GM19351 (cell line): ENCODE measurements at regions not wholly inside any gene's neighbourhood (a gene's known extent, or its start where the extent isn't known, plus 50 kb on each side); places are given as distances from the start of the nearest gene placed in this dataset.
"Not testable (repeated sequence)": the region's sequence is repeated elsewhere in the genome, so short reads cannot be mapped to it uniquely, and the experiment has no call there.

ENCODE experiments used
- ATAC-seq: cut with Tn5 transposase; IDR thresholded peaks from one replicate; pipeline ENCODE4 v1.9.1; 2021; ENCODE audit warnings: mild to moderate bottlenecking, moderate library complexity; ENCODE audit not compliant: unreplicated experiment

DNA sequence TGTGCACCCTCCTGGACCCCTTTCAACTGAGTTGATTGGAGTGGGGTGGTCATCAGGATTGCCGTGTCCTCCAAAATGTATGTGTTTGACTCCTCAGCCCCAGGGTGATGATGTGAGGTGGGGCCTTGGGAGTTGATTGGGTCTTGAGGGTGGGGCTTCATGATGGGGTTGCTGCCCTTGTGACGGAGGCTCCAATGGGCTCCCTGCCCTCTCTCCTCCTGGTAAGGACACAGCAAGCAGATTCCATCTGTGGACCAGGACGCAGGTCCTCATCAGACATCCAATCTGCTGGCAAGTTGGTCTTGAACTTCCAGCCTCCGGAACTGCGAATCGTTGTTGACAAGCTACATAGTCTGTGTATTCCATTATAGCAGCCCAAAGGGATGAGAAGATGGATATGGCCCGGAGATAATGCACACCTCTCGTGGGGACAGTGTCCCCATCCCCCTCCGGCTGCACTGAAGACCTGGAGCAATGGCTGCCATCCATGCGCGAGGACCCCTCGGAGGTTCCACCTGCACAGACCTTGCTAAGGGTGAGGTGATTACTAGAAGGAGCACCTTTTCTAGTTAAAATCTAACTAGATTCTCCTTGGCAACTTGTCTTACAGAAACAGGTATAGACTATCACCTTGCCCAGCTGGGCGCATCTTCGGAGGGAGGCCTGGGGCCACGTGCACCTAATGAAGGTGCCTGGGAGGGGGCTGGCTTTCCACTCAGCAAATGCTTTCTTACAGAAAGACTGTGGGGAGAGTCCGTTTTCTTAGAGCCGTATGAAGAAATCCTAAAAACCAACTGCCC, 75.7 kb upstream of the IRX4 start:
- ATAC-seq, result no peak

DNA sequence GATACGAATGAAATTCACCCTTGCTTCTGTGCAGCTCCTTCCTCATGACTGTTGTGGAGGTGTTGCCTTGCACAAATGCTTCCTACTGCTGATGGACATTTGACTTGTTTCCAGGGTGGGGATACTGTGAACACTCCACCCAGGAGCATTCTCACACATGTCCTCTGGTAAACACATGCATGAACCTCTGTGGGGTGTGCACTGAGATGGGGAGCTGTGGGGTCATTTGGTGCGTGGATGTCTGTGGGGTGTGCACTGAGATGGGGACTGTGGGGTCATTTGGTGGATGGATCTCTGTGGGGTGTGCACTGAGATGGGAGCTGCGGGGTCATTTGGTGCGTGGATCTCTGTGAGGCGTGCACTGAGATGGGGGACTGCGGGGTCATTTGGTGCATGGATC, 72.9 kb upstream of the IRX4 start:
- no peak for ATAC-seq

DNA sequence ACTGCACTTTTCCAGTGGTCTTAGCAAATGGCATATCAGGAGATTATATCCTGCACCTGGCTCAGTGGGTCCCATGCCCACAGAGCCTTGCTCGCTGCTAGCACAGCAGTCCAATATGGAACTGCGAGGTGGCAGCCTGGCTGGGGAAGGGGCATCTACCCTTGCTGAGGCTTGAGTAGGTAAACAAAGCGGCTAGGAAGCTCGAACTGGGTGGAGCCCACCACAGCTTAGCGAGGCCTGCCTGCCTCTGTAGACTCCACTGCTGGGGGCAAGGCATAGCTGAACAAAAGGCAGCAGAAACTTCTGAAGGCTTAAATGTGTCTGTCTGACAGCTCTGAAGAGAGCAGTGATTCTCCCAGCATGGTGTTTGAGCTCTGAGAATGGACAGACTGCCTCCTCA, 71.0 kb upstream of the IRX4 start:
- not testable (repeated sequence) for ATAC-seq

DNA sequence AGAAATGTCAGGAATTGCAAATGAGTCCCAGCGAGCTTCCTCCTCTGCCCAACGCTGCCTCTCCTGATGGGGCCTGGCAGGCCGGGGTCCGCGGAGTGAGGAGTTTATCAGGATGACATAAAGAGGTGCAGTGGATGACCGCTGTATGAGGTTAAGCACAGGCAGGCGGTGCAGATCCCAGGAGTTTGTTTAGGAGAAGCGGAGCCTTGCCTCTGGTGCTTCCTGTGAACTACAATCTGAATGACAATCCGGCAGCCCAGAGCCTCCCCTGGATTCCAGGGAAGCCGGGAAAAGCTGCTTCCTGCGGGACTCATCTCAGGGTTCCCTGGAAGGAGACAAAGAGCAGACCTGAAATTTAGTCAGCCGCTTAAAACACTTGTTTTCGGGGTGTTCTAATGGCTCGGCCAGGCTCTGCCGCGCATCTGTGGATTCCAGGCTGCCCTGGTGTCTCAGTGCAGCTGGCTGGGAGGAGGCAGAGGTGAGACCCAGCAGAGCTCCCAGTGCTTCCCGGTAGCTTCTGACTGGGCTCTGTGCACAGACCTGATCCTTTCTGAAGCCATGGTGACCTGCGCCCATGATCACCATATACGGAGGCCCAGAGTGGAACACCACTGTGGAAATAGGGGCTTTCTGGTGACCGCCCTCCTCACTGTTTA, 69.8 kb upstream of the IRX4 start:
- ATAC-seq, result no peak

DNA sequence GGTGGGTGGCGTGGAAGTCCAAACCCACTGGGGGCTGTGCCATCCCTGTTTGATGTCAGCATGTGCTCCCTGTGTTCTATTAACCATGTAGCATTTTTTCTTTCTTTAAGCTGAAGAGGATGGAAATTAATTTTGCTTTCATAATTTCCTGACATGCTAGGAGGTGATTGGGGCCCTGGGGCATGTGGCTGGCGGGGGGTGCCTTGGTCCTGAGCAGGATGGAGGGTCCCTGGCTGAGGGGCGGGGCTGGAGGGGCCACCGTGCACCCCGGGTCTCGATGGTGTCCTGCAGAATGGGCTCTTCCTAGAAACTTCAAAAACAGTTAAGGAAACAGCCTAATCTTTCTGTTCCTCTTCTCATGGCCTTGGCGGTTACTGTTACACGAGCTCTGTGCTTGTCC, 69.3 kb upstream of the IRX4 start:
- no peak for ATAC-seq

DNA sequence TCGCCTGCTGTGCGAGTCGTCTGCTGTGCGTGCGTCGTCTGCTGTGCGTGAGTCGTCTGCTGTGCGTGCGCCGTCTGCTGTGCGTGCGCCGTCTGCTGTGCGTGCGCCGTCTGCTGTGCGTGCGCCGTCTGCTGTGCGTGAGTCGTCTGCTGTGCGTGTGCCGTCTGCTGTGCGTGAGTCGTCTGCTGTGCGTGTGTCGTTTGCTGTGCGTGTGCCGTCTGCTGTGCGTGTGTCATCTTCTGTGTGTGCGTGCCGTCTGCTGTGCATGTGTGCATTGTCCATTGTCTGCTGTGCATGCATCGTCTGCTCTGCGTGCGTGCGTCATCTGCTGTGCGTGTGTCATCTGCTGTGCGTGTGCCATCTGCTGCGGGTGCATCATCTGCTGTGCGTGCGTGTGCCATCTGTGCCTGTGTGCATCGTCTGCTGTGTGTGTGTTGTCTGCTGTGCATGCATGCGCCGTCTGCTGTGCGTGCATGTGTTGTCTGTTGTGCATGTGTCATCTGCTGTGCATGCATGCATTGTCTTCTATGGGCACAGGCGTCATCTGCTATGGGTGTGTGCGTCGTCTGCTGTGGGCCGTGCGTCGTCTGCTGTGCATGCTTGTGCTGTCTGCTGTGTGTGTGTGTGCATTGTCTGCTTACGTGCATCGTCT, 68.6 kb upstream of the IRX4 start:
- ATAC-seq, result no peak

DNA sequence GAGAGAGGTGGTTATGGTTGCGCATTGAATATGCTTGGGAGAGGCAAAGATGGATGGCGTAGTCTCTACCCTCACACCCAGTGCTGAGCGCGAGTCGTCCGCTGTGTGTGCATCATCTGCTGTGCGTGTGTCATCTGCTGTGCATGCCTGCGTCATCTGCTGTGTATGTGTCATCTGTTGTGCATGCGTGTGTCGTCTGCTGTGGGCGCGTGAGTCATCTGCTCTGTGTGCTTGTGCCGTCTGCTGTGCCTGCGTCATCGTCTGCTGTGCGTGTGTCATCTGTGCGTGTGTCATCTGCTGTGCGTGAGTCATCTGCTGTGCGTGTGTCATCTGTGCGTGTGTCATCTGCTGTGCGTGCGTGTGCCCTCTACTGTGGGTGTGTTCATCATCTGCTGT, 68.0 kb upstream of the IRX4 start:
- no peak for ATAC-seq

DNA sequence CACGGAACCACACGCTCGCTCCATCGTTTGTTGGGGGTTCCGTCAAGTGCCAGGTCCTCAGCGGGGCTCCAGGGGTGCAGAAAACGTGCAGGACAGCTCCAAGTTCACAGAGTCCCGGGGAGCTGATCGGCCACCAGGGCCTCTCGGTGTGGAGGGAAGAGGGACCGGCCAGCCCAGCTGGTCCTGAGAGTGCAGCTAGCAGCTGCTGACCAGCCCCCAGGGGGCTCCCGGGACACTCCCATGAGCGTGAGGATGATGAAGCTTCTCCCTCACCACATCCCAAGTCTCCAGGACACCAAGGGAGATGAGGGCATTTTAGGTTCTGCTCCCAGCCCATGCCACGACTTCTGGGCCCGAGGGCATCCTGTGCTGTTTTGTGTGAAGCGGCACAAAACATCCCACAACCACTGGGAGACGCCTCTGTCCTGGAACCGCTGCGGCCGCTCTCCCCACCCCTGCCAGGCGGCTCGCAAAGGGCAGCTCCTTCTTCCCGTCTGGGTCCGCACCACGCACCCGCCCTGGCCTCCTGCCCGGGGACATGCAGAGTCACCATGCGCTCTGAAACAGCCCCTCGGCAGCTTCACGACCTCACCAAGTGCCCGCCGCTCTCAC, 67.5 kb upstream of the IRX4 start:
- ATAC-seq, result no peak

DNA sequence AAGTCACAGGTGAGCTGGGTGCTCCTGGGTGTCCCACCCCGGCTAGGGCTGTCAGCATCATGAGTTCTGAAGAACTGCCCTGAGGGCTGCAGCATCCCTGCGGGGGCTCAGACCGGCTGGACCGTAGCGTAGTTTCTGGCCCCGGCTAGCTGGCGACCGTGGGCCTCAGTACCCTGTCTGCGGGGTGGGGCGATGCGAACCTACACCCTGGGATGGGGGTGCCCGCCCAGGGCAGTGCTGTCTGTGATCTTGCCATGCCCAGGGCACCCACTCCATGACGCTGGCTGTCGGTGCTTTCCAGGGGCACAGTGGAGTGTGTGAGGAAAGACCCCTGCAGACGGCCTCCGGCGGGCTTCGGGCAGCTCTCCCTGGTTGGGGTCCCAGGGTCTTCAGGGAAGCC, 66.5 kb upstream of the IRX4 start:
- ATAC-seq, result no peak

DNA sequence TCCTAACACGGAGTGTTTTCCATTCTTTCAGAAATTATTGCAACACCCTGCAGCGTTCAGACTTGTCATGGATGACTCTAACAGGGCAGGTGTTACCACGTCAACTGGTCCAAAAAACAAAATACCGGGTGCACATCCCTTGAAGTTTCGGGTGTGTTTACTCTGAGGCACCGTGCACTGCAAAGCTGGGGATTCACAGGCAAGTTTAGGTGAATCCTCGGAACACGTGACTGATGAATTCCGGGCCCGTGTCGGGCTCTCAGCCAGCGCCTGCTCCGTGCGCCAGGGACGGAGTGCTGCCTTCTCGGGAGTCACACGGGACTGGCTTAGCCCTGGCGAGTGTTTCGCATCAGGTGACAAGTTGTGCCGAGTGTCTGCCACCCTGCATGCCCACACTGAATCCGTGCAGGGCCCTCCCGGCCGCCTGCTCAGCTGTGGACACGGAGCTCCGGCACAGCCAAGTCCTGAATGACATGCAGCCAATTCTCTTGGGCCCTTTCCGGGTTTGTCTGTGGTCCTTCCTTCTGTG, 66.0 kb upstream of the IRX4 start:
- ATAC-seq, result no peak

DNA sequence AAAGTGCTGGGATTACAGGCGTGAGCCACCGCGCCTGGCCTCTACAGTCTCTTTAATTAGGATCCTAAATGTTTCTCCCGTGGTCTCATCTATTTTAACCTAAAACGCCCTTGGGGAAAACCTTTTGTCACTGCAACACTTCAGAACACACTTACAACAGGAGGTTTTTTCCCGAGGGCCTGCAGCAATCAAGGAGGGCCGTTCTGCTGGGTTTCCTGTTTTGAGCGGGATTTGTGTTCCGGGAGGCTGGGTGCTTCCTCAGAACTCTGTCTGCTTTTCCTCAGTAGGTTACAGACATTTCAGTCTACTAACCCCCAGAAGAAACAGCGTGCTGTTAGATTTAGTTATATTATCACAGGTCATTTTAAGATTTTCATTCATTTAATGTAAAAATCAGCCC, 65.4 kb upstream of the IRX4 start:
- no peak for ATAC-seq

DNA sequence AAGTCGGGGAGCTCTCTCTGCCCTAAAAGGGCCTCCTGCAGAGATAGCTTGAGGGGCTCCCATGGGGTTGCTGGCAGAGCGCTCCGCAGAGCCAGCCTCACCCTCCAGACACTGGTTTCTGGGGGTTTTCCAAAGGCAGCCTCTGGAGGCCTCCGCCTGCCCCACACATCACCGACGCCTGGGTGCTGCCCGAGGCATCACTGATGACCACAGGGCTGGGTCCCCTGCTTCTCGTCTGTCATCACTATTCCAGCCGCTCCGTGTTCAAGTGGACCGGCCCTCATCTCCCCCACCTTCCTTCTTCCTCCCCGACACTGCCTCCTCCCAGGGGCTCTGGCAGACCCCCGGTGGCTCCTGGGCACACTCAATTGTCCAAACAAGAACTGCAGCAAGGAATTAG, 64.1 kb upstream of the IRX4 start:
- ATAC-seq, result no peak

DNA sequence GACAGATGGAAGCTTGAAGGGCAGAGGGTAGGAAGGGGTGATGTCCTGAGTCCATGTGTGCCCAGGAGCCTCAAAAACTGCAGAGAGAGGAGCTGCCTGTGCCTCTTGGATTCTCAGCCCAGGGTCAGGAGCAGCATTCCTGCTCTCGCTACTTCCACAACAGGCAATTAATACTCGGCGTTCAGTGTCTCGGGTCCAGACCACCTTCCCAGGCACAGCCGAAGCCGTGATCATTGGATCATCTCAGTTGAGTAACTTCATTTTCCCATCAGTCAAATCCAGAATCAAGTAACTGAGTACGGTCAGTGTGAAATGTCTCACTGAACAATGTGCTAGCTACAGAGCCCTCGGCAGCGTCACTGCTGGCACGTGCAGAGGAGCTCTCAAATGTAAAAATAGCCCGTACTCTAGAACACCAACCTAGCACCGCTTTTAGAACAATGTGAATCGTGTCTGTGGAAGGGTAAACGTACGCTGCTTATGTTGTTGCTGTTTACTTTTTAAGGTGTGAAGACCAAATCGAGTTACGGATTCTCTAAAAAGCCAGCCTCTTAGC, 63.5 kb upstream of the IRX4 start:
- ATAC-seq, result no peak

DNA sequence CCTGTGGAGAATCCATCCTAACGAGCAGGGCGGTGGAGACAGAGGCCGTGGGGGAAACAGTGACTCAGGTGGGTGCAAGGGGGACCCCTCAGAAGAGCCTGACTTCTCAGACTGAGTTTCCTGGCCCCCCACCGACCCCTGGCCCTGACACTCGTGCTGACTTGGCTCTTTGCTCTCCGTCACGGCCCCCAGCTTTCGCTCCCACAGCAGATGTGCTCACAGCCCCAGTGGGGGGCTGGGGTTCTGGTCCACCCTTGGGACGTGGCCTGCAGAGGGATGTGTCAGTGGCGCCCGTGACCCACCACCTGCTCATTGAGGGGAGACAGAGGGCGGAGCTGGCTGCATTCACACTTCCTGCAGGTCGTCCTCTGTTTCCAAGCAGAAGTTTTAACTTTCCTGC, 62.9 kb upstream of the IRX4 start:
- ATAC-seq, result no peak

DNA sequence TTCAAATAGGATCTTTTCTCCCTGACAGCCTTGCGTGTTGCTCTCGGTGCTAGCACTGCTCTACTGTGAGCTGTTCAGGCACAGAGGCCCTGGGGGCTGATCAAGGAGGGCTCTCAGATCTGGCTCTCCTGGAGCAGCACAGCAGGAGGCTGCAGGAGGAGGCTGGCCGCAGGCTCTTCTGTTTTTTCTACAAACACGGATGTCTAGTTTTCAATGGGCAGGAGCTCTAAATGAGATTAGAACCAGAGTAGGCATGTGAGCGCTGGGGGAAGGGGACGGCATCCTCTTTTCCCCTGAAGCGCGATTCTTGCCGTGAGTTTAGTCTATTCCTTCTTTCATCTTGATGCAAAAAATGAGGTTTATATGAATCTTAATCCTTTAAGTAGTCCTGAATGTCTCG, 61.7 kb upstream of the IRX4 start:
- ATAC-seq, result no peak

DNA sequence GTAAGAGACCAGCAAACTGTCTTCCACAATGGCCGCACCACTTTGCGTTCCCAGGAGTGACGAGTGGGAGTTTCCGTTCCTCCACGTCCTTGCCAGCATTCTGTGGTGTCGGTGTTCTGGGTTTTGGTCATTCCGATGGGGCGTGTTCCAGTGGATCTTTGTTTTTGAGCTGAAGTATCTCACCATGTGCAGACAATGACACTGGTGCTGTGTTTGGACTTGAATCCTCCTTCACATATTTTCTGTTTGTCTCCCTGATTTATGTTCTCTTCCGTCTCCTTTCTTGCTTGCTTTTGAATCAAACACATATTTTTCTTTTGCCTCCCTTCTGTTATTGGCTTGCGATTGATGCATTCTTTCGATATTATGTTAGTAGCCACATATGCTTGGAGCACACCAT, 60.8 kb upstream of the IRX4 start:
- ATAC-seq, result no peak

DNA sequence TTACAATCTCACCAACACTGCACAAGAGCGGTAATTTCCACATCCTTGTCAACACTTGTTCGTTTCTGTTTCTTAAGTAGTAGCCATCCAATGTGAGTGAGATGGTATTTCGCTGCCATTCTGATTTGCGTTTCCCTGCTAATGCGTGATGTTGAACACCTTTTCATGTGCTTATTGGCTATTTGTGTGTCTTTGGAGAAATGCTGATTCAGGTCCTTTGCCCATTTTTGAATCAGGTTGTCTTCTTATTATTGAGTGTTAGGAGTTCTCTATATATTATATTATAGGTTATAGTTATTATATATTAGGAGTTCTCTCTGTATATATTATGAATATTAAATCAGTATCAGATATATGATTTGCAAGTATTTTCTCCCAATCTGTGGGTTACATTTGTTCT, 59.9 kb upstream of the IRX4 start:
- ATAC-seq, result no peak

DNA sequence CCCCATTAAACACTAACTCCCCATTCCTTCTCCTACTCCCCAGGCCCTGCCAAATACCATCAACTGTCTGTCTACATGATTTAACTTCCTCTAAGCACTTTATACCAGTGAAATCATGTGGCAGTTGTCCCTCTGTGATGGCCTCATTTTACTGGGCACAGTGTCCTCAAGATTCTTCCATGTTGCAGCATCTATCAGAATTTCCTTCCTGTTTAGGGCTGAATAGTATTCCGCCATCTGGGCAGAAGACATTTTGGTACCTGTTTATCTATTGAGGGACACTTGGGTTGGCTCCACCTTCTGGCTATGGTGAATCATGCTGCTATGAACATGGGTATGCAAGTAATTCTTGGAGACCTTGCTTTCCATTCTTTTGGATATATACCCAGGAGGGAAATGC, 59.4 kb upstream of the IRX4 start:
- no peak for ATAC-seq

DNA sequence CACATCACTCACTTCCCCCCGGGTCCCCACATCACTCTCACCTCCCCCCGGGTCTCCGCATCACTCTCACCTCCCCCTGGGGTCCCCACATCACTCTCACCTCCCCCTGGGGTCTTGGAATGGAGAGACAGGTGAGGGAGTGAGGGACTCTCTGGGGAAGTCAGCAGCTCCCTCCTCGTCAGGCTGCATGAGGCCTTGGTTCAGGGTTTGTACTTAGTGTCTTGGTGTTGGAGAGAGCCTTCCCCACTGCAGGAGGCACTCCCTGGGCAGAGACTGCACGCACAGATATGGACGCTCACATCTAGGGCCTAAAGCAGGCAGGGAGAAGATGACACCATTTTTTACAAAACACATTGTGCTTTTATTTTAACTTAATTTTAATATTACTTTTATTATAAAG, 56.5 kb upstream of the IRX4 start:
- ATAC-seq, result no peak

DNA sequence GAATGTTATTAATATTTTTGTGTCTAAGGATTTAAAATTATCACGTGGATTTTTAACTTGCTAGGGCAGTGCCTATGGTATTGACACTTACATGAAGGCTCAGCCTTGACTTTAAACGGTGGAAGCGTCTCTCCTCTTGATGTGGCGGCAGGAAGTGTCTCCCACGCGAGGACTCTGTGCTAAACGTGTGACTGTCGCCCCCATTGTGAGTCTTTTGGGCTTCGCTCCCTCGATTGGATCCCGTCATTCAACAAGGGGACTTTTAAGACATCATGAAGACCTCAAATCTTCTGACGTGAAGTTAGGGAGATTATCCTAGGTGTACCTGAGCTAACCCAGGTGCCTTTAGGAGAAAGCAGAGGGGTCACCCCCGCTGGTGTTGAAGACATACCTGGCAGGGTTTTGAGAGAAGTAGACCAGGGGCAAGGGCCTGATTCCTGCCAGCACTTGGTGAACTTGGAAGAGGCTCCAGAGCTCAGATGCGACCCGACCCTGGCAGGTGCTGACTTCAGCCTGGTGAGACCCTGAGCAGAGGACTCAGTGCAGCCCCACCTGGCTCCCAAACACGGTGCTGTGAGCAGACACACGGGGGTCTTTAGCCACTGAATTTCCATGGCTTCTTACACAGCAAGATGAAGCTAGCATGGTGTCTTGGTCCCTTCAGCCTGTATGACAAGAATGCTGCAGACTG, 55.7 kb upstream of the IRX4 start:
- no peak for ATAC-seq

DNA sequence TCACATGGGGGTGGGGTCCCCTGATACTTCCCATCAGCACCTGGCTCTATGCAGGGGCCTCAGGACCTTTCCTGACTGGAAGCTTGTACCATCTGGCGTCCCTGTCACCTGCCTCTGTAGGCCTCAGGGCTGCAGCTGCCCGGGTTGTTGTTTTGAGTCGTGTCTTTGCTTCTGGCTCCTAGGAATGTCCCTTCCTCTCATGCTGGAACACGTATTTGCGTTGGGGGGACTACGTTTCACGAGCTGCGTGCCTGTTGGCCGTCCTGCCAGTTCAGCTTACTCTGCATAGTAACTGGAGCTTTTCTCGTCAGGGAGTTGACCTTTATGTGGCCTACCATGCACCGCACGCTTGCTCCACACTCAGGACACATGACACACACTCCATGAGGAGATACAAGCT, 54.9 kb upstream of the IRX4 start:
- no peak for ATAC-seq
